ENCODE measurements at regions not wholly inside any gene's neighbourhood (a gene's known extent, or its start where the extent isn't known, plus 50 kb on each side); places are given as distances from the start of the nearest gene placed in this dataset.
"Not testable (repeated sequence)": the region's sequence is repeated elsewhere in the genome, so short reads cannot be mapped to it uniquely, and the experiment has no call there.

- H3K27me3 ChIP-seq (ENCODE audit: control insufficient read depth, insufficient read depth, low read length): no peaks in the 10 kb centered on the region
- H3K4me3 ChIP-seq (ENCODE audit: low read depth, low read length): no peak overlapping the region
- H3K36me3 ChIP-seq (ENCODE audit: control insufficient read depth, insufficient read depth, low read length): no peaks in the 10 kb centered on the region
- TF ChIP-seq, protein P1, sequence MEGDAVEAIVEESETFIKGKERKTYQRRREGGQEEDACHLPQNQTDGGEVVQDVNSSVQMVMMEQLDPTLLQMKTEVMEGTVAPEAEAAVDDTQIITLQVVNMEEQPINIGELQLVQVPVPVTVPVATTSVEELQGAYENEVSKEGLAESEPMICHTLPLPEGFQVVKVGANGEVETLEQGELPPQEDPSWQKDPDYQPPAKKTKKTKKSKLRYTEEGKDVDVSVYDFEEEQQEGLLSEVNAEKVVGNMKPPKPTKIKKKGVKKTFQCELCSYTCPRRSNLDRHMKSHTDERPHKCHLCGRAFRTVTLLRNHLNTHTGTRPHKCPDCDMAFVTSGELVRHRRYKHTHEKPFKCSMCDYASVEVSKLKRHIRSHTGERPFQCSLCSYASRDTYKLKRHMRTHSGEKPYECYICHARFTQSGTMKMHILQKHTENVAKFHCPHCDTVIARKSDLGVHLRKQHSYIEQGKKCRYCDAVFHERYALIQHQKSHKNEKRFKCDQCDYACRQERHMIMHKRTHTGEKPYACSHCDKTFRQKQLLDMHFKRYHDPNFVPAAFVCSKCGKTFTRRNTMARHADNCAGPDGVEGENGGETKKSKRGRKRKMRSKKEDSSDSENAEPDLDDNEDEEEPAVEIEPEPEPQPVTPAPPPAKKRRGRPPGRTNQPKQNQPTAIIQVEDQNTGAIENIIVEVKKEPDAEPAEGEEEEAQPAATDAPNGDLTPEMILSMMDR (IDR thresholded peaks at IDR 0.05; ENCODE audit: insufficient read depth, low read length, poor library complexity, severe bottlenecking): no peak
- DNase-seq (ENCODE audit: low read depth): no peak
These were observed 640.0 kb downstream of the MAT2B start for GRCh38 chr5:164145458-164145857.

DNA sequence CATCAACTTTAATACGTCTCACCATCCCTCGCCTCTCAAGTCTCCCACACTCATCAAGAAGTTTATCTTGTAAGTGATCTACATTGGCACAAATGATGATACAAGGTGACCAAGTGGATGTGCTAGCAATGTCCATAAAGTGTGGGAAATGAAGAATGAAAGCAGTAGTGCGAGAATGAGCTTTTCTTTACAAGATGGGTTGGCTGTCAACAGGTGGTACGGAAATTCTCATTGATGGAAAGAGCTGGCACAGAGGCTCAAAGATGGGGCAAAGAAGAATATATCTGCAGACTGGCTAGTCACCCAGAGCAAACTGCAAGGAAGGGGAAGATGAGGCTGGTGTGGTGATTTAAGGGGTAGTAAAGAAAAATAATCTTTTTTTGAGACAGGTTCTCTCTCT, 640.8 kb downstream of the MAT2B start:
- no peak for DNase-seq (ENCODE audit: low read depth)
- no peak overlapping the region for H3K4me3 ChIP-seq (ENCODE audit: low read depth, low read length)
- TF ChIP-seq, protein P1 (IDR thresholded peaks at IDR 0.05; ENCODE audit: insufficient read depth, low read length, poor library complexity, severe bottlenecking): no peak
- no peaks in the 10 kb centered on the region for H3K27me3 ChIP-seq (ENCODE audit: control insufficient read depth, insufficient read depth, low read length)
- no peaks in the 10 kb centered on the region for H3K36me3 ChIP-seq (ENCODE audit: control insufficient read depth, insufficient read depth, low read length)

- DNase-seq (ENCODE audit: low read depth): no peak
- no peaks in the 10 kb centered on the region for H3K27me3 ChIP-seq (ENCODE audit: control insufficient read depth, insufficient read depth, low read length)
- H3K4me3 ChIP-seq (ENCODE audit: low read depth, low read length): no peak overlapping the region
- no peaks in the 10 kb centered on the region for H3K36me3 ChIP-seq (ENCODE audit: control insufficient read depth, insufficient read depth, low read length)
- TF ChIP-seq, protein P1 (IDR thresholded peaks at IDR 0.05; ENCODE audit: insufficient read depth, low read length, poor library complexity, severe bottlenecking): no peak
These were observed 642.9 kb downstream of the MAT2B start for GRCh38 chr5:164148292-164148691.

DNA sequence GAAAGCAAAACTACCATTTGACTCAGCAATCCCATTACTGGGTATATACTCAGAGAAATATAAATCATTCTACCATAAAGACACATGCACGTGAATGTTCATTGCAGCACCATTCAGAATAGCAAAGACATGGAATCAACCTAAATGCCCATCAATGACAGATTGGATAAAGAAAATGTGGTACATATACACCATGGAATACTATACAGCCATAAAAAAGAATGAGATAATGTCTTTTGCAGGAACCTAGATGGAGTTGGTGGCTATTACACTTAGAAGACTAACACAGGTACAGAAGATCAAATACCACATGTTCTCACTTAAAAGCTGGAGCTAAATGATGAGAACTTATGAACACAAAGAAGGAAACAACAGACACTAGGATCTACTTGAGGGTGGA, 647.1 kb downstream of the MAT2B start:
- not testable (repeated sequence) for H3K36me3 ChIP-seq (ENCODE audit: control insufficient read depth, insufficient read depth, low read length); H3K4me3 ChIP-seq (ENCODE audit: low read depth, low read length); DNase-seq (ENCODE audit: low read depth); H3K27me3 ChIP-seq (ENCODE audit: control insufficient read depth, insufficient read depth, low read length)

DNA sequence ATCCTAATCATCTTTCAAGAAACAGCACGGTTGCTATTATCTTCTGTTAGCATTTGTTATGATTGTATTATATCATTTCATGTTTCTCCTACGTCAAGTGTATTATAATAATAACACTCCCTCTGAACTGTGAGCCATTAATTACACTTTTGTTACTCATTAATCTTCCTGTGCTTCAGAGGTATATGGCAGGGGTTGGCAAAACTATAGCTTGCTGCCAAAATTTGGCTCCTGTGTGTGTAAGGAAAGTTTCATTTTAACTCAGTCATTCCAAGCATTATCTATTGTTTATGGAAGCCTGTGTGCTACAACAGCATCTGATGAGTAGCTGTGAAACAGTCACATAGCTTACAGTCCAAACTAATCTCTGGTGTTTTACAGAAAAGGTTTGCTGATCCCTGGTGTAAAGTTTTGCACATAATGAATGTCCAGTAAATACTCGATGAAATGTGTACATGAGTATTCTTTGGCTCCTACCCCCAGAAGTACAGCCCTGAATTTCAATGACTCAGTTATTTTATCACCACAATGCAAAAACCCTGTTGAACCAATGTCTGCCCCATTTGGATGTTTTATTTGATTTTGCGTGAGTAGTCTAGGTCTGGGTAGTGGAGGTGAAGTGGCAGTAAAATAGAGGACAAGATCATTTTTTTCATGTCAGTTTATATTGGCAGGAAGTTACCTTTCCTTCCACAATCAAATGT, 648.2 kb downstream of the MAT2B start:
- H3K36me3 ChIP-seq (ENCODE audit: control insufficient read depth, insufficient read depth, low read length): no peaks in the 10 kb centered on the region

DNA sequence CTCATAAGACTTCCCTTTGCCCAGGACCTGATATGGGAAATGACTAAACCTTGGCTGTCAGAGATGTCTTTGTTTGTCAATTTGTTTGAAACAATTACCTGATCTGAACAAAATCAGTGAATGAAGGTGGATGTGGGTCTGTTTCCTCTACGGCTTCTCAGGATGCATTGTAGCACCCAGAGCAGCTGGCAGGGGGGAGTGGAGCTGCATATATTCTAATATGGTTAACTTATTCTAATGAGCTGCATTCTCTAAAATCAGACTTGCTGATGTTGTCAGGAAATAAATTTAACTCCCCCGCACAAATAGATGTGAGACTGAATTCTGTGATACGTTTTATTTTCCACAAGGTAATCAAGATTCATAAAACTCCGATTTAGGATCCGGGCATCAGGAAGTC, 665.4 kb downstream of the MAT2B start:
- DNase-seq (ENCODE audit: low read depth): no peak
- H3K27me3 ChIP-seq (ENCODE audit: control insufficient read depth, insufficient read depth, low read length): no peaks in the 10 kb centered on the region
- no peak overlapping the region for H3K4me3 ChIP-seq (ENCODE audit: low read depth, low read length)
- TF ChIP-seq, protein P1 (IDR thresholded peaks at IDR 0.05; ENCODE audit: insufficient read depth, low read length, poor library complexity, severe bottlenecking): no peak
- H3K36me3 ChIP-seq (ENCODE audit: control insufficient read depth, insufficient read depth, low read length): no peaks in the 10 kb centered on the region

More for the DNA sequence above, 648.2 kb downstream of the MAT2B start:
- H3K27me3 ChIP-seq (ENCODE audit: control insufficient read depth, insufficient read depth, low read length): no peaks in the 10 kb centered on the region
- TF ChIP-seq, protein P1 (IDR thresholded peaks at IDR 0.05; ENCODE audit: insufficient read depth, low read length, poor library complexity, severe bottlenecking): no peak
- H3K4me3 ChIP-seq (ENCODE audit: low read depth, low read length): no peak overlapping the region
- DNase-seq (ENCODE audit: low read depth): no peak

Measured in kidney epithelial cell (primary cell).